GM18502 (cell line): ENCODE measurements at regions not wholly inside any gene's neighbourhood (a gene's known extent, or its start where the extent isn't known, plus 50 kb on each side); places are given as distances from the start of the nearest gene placed in this dataset.

Experiments
- ATAC-seq: cut with Tn5 transposase; IDR thresholded peaks from one replicate; pipeline ENCODE4 v1.9.1; 2021; ENCODE audit warnings: mild to moderate bottlenecking; ENCODE audit not compliant: unreplicated experiment, poor library complexity

DNA sequence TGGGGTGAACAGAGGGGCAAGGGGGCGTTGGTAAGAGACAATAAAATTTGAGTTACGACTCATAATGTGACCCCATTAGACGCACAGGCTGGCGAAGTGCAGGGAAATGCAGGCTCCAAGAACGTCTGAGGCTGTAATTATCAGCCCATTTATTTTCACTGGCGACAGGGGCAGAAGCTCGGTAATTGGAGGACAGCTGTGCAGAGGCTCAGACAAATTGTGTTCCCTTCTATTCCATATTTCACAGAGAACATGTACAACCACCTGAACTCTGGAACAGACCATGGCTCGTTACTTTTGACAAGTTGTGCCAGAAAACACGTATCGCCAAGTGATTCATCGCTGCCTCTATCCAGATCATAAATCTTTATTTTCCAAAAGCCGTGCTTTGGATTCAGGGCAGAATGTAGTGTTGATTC, 137.3 kb upstream of the FRMD4A start:
- no peak for ATAC-seq

DNA sequence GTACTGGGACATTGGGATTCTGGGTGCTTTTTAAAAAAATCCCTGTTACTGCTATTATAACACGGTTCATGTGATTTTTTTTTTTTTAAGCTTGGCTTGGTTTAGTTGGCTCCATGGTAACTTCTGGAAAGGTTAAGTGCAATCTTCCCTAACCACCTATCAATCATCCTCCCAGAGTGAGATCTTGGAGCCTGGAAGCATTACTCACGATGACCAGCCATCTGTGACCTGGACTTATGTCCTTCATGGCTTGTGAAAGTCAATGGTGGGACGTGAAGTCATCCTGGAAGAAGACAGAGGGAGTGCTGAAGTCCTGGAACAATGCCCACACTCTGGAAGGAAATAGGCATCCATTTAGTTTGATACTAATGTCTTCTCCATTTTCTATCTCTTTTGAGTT, 135.5 kb upstream of the FRMD4A start:
- no peak for ATAC-seq

DNA sequence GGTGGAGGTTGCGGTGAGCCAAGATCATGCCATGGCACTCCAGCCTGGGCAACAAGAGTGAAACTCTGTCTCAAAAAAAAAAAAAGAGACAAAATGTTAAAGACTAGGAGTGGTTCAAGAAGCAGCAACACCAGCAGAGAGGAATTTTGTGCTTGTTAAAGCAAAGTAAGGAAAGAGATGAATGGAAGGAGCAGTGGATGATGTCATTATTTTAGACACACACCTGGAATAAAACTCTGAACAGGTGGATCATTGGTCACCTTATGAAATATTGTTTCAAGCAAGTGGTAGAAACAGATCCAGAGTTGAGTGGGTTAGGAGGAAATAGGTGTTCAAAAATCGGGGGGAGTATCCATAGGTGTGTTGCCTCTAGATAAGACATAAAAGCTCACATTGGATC, 129.7 kb upstream of the FRMD4A start:
- no peak for ATAC-seq

DNA sequence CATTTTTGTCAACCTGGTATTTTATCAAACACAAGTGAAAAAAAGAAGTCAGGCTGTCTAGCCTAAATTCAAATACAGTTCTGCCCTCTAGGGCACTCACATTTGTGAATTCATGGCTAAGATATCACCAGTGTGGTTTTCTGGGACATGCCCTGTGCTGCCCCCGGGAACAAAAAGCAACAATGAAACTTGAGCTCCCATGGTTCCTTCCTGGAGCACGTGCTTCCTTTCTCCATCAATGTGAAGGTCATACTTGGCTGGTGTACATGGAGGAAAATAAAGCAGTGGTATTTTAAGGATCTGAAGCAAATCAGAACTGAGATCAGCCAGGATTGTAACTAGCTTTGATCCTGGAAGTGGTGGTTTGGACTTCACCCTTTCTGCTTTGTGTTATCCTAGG, 128.9 kb upstream of the FRMD4A start:
- no peak for ATAC-seq

DNA sequence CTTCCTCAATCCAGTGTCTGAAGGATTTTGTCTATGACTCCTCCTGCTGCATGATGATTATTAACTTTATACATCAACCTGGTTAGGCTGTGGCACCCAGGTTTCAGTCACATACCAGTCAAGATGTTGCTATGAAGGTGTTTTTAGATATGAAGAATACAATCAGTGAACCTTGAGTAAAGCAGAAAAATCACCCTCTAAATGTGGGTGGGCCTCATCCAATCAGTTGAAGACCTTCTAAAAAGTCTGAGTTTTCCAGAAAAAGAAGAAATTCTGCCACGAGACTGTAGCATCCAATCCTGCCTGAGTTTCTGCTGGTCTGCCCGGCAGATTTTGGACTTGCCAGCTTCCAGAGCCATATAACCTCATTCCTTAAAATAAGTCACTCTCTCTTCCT, 126.1 kb upstream of the FRMD4A start:
- no peak for ATAC-seq

DNA sequence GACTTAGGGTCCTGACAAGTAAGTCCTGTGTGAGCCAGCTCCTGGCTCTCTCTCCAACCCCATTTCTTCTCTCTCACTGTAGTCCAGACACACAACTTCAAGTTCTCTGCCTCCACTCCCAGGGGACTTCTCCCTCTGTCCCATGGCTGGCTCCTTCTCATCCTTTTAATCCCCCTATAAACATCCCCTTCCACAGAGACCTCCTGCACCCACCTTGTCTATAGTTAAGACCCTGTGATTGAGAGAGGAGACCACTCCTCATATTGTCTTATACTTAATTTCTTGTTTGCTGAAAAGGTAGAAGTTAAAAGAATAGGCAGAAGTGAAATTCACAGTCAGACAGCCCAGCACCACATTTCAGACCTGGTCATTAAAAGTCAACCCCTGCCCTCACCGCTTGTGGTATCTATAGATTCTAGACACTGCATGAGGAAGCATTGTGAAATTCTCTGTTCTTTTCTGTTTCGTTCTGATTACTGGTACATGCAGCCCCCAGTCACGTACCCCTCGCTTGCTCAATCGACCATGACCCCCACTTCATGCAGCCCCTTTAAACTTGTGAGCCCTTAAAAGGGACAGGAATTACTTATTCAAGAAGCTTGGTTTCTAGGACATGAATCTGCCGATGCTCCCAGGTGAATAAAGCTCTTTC, 125.6 kb upstream of the FRMD4A start:
- no peak for ATAC-seq

DNA sequence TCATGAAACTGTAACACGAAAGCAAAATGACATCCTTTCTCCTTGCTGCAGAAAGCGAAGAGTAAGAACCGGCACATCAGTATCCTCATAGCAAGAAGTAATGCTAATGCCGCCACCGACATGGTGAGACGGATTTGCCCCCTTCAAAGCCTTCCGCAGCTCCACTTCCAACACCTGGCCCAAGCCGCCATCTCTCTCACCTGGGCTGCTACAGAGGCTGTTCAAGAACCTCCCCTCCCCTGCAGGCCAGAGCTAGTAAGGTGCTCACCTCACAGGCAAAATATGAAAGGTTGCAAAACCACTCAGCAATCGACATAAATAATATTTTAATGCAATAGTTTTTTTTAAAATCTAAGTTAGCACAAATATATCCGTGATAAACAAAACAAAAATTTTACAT, 123.9 kb upstream of the FRMD4A start:
- ATAC-seq, result no peak

DNA sequence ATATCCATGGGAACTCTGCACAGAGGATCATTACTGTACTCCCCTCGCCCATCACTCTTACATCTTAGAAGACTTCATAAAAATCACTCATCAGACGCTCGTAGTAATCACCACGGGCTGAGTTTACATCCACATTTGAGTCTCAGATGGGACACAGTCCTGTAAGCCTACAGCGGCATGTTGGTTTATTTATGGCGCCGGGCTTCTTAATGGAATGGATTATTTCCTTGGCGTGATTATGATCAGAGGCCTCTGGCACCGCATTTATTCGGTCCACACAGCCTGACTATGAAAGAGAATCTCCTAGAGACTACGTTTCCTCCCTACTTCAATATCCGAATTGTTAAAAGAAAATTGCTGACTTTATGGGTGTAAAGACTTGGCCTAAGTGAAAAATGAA, 123.5 kb upstream of the FRMD4A start:
- ATAC-seq, result no peak

DNA sequence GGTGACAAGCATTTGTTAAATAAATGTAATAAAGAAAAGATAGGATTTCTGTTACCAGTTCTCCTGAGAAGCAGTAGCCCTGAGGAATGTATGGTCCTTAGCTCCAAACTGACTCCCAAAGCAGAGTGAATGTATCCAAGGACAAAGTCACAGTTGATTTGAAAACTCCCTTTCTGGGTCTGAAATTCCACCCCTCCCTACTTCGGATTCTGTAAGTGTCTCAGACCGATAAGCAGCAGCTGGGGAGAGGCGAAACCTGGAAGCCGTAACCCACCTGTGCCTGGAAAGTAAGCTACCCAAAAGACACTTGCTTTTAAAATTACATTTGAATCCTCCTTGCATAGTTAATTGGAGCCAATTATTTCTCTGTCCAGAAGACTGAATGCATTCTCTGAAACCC, 122.9 kb upstream of the FRMD4A start:
- no peak for ATAC-seq

DNA sequence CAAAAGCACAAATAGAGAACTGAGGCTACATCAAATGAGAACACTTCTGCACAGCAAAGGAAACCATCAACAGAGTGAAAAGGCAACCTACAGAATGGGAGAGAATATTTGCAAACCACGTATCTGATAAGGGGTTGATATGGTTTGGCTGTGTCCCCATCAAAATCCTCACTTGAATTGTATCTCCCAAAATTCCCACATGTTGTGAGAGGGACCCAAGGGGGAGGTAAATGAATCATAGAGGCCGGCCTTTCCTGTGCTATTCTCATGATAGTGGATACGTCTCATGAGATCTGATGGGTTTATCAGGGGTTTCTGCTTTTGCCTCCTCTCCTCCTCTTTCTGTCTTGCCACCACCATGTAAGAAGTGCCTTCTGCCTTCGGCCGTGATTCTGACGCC, 120.6 kb upstream of the FRMD4A start:
- no peak for ATAC-seq

DNA sequence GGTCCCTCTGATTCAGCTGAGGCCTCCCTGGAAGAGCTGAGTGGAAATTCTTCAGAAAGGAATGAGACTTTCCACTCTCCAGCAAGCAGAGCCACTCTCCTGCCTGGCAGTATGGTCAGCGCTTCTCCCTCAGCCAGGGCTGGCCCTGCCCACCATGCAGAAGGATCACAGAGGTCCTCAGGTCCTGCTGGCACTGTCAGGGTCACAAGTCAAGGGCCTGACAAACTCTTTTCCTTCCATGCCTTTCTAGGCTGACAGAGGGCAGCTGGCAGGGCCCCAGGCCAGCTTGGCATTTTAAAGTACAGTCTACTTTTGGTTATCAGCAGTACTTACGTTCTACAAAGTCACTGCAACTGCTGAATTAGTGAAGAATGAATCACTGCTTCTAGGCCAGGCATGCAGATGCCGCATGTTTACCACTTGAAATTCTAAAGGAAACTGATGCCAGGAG, 119.3 kb upstream of the FRMD4A start:
- ATAC-seq, result no peak

DNA sequence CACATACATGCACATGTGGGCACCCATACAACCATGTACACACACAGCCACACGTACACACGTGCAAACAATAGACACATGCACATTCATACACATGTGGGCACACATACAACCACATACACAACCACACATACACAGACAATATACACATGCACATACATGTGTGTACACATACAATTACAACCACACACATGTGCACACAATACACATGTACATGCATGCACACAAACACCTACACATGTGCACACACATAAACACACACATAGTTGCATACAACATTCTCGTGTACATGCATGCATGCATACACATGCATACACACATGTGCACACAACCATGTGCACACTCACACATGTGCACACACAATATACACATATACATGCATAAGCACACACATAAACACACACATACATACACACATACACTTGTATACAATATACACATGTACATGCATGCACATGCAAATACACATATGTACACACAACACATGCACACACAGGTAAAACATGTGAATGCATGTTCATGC, 118.6 kb upstream of the FRMD4A start:
- no peak for ATAC-seq

DNA sequence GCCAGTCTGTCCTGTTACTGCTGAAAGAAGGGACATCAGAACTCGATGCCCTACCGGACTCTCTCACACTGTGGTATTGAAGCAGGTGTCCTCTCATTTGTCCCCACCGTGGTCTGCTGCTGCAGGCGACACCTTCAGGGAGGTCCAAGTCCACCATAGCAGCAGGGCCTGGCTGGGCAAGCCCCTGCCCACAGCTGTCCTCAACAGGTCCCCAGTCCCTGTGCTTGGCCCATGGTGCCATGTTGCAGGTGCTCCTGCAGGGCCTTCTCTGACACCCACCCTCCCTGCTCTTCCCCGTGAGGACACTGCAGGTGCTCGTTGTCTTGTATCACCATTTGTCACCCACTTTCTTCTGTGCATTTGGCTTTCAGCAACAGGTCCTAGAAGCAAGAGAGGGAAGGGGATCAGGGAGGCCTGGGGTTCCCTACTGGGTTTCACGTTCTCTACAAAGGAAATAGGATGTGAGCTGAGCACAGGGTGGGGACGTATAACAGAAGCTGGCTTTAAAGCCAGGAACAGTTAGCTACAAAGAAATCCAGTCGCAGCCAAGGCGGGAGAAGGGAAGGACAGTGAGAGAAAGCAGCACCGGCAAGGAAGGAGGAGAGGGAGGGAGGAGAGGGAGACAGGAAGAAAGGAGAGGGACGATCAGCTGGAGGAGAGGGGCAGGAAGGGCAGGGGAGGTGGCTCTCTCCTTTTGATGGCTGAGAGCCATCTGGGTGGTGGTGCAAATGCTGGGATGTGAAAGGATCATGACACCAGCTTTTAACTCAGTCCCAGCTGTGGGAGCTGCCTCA, 117.7 kb upstream of the FRMD4A start:
- no peak for ATAC-seq

DNA sequence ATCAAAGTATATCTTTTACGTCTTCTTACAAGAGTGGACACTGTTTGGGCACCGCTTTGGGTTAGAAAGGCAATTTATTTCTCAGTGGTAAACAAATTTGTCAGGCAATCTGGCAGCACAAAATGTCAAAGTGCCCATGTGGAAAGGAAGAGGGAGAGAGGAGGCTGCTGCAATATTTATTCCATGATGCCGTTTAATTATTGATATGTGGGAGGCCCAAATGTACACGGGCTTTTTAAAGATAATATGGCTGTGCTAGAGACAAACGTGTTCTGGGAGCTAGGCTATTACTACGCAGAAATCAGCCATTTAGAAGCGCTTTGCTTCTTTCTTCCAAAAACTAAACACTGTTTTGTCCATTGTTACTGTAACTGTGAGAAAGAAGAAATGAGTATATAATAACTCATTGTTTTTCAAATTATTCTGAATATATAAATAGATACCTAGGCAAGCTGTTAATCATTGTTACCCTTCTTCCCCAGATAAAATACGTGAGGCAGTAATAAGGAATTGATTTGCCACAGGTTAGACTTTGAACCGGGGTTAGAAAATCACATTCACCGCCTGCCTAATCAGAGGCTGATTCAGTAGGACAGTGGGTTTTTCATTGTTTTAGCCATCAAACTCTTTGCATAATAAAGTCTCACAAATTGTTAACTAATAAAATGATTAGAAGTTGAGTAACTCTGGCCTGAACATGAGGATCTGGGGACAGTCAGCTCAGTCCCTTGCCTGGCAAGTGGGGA, 116.5 kb upstream of the FRMD4A start:
- ATAC-seq, result no peak

DNA sequence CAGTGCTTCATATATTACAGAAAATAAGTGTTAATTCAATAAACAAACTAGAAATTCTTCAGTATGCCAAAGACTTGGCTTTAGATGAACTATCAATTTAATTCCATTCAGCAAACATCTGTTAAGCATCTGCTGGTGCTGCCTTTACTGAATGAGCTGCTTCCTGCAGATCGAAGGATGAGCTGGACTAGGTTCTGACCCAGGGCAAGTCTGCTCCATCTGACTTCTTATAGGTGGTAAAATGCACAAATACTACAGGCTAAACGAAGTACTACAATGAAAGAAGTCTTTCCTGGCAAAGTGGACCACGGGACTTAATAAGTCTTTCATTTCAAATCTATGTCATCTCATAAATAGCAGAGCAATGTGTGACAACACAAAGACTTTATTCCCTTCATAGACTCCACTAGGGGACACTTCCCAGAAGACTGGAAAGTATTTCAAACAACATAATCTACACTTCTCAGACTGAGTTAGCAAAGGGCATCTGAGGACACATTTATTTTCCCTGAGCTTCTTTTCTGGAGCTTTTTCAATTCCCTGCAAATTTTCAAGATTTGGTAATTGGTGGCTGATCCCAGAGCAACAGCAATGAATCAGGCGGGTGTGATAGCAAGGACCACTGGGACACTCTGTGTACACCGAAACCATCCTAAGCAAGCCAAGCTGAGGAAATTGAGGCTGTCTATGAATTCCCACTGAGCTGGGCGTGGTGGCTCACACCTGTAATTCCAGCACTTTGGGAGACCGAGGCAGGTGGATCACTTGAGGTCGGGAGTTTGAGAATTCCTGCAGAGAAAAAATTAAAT, 108.9 kb upstream of the FRMD4A start:
- ATAC-seq, result no peak

DNA sequence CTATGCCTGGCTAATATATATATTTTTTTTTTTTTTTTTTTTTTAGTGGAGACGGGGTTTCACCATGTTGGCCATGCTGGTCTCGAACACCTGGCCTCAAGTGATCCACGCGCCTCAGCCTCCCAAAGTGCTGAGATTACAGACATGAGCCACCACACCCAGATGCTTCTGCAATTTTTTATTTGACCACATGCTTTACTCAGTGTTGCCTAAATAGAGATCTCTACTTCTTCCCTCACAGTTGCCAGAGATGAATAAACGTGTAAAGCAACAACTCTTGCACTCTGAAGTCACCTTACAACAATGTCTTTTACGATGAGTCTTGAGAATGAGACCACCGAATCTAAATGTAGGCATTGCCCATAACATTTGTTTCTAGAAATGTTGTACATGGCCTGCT, 107.9 kb upstream of the FRMD4A start:
- ATAC-seq, result no peak

DNA sequence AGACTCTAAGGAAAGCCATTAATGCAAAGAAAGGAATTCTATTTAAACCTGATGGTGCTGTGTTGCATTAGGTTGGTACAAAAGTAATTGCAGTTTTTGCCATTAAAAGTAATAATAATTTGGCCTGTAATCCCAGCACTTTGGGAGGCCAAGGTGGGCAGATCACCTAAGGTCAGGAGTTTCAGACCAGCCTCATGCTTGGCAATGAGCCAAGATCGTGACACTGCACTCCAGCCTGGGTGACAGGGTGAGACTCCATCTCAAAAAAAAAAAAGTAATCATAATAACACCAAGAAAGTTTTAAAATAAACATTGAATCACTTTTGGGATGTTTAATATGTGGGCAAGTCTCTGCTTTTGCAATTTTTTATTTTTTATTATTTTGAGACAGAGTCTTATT, 107.3 kb upstream of the FRMD4A start:
- no peak for ATAC-seq

DNA sequence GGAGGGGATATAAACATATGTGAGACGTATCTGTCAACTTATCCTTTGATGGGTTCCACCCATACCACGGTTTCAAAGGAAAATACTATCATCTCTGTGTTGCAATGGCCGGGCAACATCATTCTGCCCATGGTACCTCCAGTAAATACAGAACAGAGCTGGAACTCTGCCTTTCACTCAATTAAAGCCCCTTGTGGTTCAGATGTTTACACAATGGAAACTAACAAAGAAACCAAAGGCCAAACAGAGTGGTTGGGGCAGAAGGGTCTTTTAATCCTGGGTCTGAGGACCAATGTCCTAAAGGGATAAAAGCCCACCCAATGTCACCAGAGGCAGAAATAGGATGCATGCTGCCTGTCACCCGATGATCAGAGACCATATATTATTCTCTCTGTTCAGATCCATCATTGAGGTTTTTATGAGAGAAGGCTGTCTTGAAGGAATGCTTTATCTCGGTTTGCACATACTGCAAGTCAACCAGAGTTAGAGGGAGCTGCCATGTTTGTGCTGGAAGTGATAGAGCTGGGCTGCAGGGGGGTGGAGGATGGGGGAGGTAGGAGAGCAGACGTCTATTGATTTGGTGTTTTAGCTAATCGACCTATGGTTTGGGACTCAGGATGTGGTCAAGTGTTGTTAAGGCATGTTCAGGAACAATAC, 105.4 kb upstream of the FRMD4A start:
- no peak for ATAC-seq

DNA sequence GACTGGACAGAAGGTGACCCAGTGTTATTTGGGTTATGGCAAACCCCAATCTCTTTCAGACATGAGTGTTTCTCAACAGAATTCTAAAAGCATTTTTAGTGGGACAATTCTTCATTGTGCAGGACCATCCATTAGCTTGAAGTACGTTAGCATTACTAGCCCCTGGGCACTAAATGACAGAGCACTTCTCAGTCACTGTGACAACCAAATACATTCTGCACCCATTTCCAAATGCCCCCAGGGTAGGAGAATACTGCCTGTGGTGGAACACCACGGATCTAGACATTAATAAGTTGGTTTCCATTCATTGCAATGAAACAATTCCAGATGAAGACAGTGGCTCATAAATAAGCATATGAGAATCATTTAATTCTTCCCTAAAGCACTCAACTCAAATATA, 102.4 kb upstream of the FRMD4A start:
- no peak for ATAC-seq

DNA sequence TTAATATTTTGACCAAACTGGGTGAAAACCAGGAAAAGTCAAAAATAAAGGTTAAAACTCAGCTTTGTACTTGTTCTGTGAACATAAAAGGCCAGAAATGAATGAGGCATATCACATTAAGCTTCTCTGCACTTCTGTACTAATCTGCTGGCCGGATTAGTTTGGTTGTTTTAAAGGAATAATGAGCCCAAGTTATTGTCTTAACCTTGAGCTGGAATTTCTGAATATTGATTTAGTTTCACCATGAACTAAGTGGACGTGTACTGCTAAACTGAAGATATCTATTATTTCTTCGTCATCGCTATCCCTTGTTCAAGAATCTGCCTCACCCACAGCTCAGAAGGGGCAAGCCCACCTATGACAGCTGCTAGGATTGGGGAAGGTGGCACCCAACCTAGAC, 101.1 kb upstream of the FRMD4A start:
- ATAC-seq, result no peak
